Gastroesophageal sphincter (tissue), 3 donors: ENCODE measurements at regions not wholly inside any gene's neighbourhood (a gene's known extent, or its start where the extent isn't known, plus 50 kb on each side); places are given as distances from the start of the nearest gene placed in this dataset.

Experiments
- CTCF ChIP-seq, 4 experiments: fragments of 200-600 bp in 2 of 4; fragments of 450-650 bp in 2 of 4; sonication (generic) in 1 of 4; IDR thresholded peaks; one replicate each; pipeline ENCODE4 v1.5.1; 2017 to 2019; ENCODE audit warnings: antibody characterized with exemption in 4 of 4, mild to moderate bottlenecking in 2 of 4, moderate library complexity in 2 of 4
- POLR2AphosphoS5 ChIP-seq: sonication (generic); formaldehyde crosslinking; IDR thresholded peaks from one replicate; pipeline ENCODE4 v1.6.1; 2017; ENCODE audit warnings: antibody characterized with exemption

- TF ChIP-seq CTCF (IDR thresholded peaks at IDR 0.05) (no peak), POLR2AphosphoS5 (no peak)
Observed at GRCh38 chr4:20506827-20507226, 193.4 kb upstream of the PACRGL start.
